Lung (tissue), 11 donors: ENCODE measurements at regions not wholly inside any gene's neighbourhood (a gene's known extent, or its start where the extent isn't known, plus 50 kb on each side); places are given as distances from the start of the nearest gene placed in this dataset.

Source experiments
- ATAC-seq: fragments of 200-7000 bp; cut with Tn5 transposase; one replicate; pipeline ENCODE4 v1.9.1; 2020; ENCODE audit warnings: moderate number of reproducible peaks; ENCODE audit not compliant: insufficient read depth, low FRiP score
- DNase-seq, 3 donors: peaks; one replicate each; pipeline ENCODE4 v3.0.0-alpha.2; 2013 to 2017
- H3K27ac ChIP-seq, 2 donors: one replicate each; pipeline ENCODE4 v1.5.1; 2013; ENCODE audit warnings: mild to moderate bottlenecking in 2 of 2, moderate library complexity in 2 of 2, control low read depth in 1 of 2, inconsistent platforms in 1 of 2, low read depth in 1 of 2, low read length in 1 of 2
- H3K27me3 ChIP-seq, 3 donors: one replicate each; pipeline ENCODE4 v1.5.1; 2013; ENCODE audit warnings: low read length in 2 of 3; ENCODE audit not compliant: control insufficient read depth in 3 of 3, insufficient read depth in 3 of 3
- H3K36me3 ChIP-seq, 4 donors: one replicate each; pipeline ENCODE4 v1.5.1; 2013; ENCODE audit warnings: low read length in 4 of 4, mild to moderate bottlenecking in 1 of 4, moderate library complexity in 1 of 4; ENCODE audit not compliant: control insufficient read depth in 4 of 4, insufficient read depth in 4 of 4
- H3K4me1 ChIP-seq, 5 donors: one replicate each; pipeline ENCODE4 v1.5.1; 2013; ENCODE audit warnings: low read length in 5 of 5, mild to moderate bottlenecking in 2 of 5, moderate library complexity in 1 of 5; ENCODE audit not compliant: control insufficient read depth in 5 of 5, insufficient read depth in 5 of 5
- H3K4me3 ChIP-seq: one replicate; pipeline ENCODE4 v1.5.1; 2013; ENCODE audit warnings: mild to moderate bottlenecking, control low read depth, moderate library complexity
- H3K9ac ChIP-seq, 2 donors: one replicate each; pipeline ENCODE4 v1.5.1; 2013; ENCODE audit warnings: low read length in 2 of 2, control low read depth in 1 of 2; ENCODE audit not compliant: insufficient read depth in 1 of 2
- H3K9me3 ChIP-seq, 4 donors: one replicate each; pipeline ENCODE4 v1.5.1; 2013; ENCODE audit warnings: low read length in 3 of 4, mild to moderate bottlenecking in 1 of 4, moderate library complexity in 1 of 4; ENCODE audit not compliant: control insufficient read depth in 4 of 4, insufficient read depth in 3 of 4
- whole genome bisulfite sequencing, 2 donors: extraction: QIAGEN DNeasy Blood & Tissue Kit; methylation state at CpG; one replicate each; pipeline ENCODE4 v1.1.7; 2013; 5-methylcytosine and 5-hydroxymethylcytosine counted together
- TF ChIP-seq, protein P1 (sequence below): IDR thresholded peaks from 2 replicates; pipeline ENCODE4 v1.5.1; 2012; ENCODE audit warnings: mild to moderate bottlenecking; ENCODE audit errors: control extremely low read depth, extremely low read depth
- donor health status: control.
- donor health status: control.
- donor health status: Bipolar disorder and iron deficiency.
- donor health status: healthy.
- donor health status: DM: yes; HTN: yes; CAD: no.

DNA sequence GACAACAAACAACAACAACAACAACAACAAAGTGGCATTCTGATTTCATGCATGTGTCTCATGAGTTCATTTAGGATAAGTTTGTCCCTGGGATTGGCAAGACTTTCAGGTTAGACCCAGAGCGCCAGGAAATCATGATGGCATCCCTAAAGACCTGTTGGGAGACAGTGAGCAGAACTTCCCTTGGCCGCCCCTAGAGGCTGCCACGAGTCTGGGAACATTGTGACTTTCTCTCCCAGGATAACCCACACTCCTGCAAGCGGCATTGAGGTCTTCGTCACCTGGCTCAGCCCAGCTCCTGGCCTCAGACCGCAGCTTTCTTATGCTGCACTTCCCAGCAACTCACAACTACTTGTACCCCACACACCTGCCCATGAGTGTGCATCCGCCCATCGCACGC is 80.5 kb upstream of the RNF32 start:
- H3K4me1 ChIP-seq = no peaks in the 10 kb centered on the region
- DNase-seq (no peak), ATAC-seq (no peak)
- peaks cover 0 to 2% (median 0%) of the 10 kb centered on the region in 4 donors for H3K9me3 ChIP-seq
- no peak overlapping the region for H3K27ac ChIP-seq
- no peaks in the 10 kb centered on the region for H3K36me3 ChIP-seq
- H3K9ac ChIP-seq = no peak overlapping the region
- no peaks in the 10 kb centered on the region for H3K27me3 ChIP-seq
- TF ChIP-seq, protein P1, sequence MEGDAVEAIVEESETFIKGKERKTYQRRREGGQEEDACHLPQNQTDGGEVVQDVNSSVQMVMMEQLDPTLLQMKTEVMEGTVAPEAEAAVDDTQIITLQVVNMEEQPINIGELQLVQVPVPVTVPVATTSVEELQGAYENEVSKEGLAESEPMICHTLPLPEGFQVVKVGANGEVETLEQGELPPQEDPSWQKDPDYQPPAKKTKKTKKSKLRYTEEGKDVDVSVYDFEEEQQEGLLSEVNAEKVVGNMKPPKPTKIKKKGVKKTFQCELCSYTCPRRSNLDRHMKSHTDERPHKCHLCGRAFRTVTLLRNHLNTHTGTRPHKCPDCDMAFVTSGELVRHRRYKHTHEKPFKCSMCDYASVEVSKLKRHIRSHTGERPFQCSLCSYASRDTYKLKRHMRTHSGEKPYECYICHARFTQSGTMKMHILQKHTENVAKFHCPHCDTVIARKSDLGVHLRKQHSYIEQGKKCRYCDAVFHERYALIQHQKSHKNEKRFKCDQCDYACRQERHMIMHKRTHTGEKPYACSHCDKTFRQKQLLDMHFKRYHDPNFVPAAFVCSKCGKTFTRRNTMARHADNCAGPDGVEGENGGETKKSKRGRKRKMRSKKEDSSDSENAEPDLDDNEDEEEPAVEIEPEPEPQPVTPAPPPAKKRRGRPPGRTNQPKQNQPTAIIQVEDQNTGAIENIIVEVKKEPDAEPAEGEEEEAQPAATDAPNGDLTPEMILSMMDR = no peak
- WGBS, 2 donors = 81 to 84% methylated on average over 9 of the region's 9 CpGs
- H3K4me3 ChIP-seq = no peak overlapping the region

GRCh38 chr7:156559001-156559400 is 81.6 kb upstream of the RNF32 start:
- ATAC-seq = no peak
- H3K27me3 ChIP-seq = no peaks in the 10 kb centered on the region
- H3K27ac ChIP-seq = no peak overlapping the region
- no peak for DNase-seq
- no peaks in the 10 kb centered on the region for H3K36me3 ChIP-seq
- TF ChIP-seq, protein P1 = no peak
- H3K4me1 ChIP-seq = no peaks in the 10 kb centered on the region
- H3K9me3 ChIP-seq = no peaks in the 10 kb centered on the region
- no peak overlapping the region for H3K4me3 ChIP-seq
- no peak overlapping the region for H3K9ac ChIP-seq
- WGBS, 2 donors = 93 to 97% methylated on average over 9 of the region's 9 CpGs

- 89 to 91% methylated on average over 4 of the region's 4 CpGs for WGBS, 2 donors
- TF ChIP-seq, protein P1 = no peak
- Histone ChIP-seq H3K4me3 (no peak overlapping the region), H3K36me3 (no peaks in the 10 kb centered on the region), H3K27ac (no peak overlapping the region), H3K9me3 (no peaks in the 10 kb centered on the region), H3K4me1 (no peaks in the 10 kb centered on the region), H3K27me3 (no peaks in the 10 kb centered on the region), H3K9ac (no peak overlapping the region)
- DNase-seq = no peak
- no peak for ATAC-seq
Observed at GRCh38 chr7:156558198-156558597, 82.4 kb upstream of the RNF32 start.

- WGBS, 2 donors = 93 to 98% methylated on average over 2 of the region's 2 CpGs
Observed at GRCh38 chr7:156556083-156556482, 84.5 kb upstream of the RNF32 start.

More at GRCh38 chr7:156556083-156556482, 84.5 kb upstream of the RNF32 start:
- Histone ChIP-seq H3K9me3 (no peaks in the 10 kb centered on the region), H3K4me3 (no peak overlapping the region), H3K27ac (no peak overlapping the region), H3K27me3 (no peaks in the 10 kb centered on the region), H3K36me3 (no peaks in the 10 kb centered on the region), H3K4me1 (no peaks in the 10 kb centered on the region), H3K9ac (no peak overlapping the region)
- TF ChIP-seq, protein P1 = no peak
- ATAC-seq (no peak), DNase-seq (no peak)
